Choroid plexus epithelial cell (primary cell): ENCODE measurements at regions not wholly inside any gene's neighbourhood (a gene's known extent, or its start where the extent isn't known, plus 50 kb on each side); places are given as distances from the start of the nearest gene placed in this dataset.
"Not testable (repeated sequence)": the region's sequence is repeated elsewhere in the genome, so short reads cannot be mapped to it uniquely, and the experiment has no call there.

Experiments used
- DNase-seq: peaks from one replicate; pipeline ENCODE4 v3.0.0-alpha.2; 2010; ENCODE audit warnings: low read depth
- H3K4me3 ChIP-seq: 2 replicates; pipeline ENCODE4 v1.5.1; 2011; ENCODE audit warnings: low read depth, mild to moderate bottlenecking, control low read depth, low read length, moderate library complexity
- CTCF ChIP-seq: conservative IDR thresholded peaks from 2 replicates; pipeline ENCODE4 v1.5.1; 2011; ENCODE audit warnings: low read depth, mild to moderate bottlenecking, control low read depth, inconsistent platforms, low read length, moderate library complexity

DNA sequence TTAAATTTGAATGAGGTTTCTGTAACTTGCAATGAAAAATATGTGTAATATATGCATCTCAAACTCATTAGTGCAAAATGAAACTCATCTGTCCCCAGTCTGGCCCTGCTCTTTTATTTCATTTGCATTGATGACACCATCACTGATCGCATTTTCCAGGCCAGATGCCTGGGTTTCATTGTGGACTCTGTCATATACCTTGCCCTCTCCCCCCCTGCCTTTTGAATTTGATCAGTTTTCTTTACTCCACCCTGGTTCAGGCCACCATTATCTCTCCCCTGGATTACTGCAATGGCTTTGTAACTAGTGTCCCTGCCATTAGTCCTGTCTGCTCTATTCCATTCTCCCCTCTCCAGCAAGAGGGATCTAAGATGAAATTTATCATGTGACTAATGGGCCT is 360.6 kb upstream of the C11orf87 start:
- TF ChIP-seq CTCF: no peak
- DNase-seq: no peak
- H3K4me3 ChIP-seq: no peak overlapping the region

DNA sequence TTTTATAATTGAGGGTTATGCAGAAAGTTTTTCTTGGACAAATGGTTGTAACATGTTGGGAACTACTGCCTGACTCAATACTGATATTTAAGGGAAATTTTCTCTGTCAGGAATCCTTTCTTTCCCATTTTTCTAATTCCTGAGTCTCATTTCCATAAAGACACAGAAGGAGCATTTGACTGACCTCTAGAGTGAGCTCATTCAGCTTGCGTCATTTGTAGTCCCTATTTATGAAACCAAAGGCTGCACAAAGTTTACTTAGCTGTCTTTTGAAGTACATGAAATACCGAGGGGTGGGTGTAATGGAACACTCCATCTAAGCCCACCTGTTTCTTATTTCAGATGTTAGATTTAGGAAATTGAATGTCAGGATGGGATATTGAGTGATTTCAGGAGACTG is 359.5 kb upstream of the C11orf87 start:
- no peak for TF ChIP-seq CTCF
- peak; percentile 81 for DNase-seq
- H3K4me3 ChIP-seq: no peak overlapping the region

GRCh38 chr11:109062871-109063270 is 359.1 kb upstream of the C11orf87 start:
- no peak overlapping the region for H3K4me3 ChIP-seq
- TF ChIP-seq CTCF: no peak
- no peak for DNase-seq

DNA sequence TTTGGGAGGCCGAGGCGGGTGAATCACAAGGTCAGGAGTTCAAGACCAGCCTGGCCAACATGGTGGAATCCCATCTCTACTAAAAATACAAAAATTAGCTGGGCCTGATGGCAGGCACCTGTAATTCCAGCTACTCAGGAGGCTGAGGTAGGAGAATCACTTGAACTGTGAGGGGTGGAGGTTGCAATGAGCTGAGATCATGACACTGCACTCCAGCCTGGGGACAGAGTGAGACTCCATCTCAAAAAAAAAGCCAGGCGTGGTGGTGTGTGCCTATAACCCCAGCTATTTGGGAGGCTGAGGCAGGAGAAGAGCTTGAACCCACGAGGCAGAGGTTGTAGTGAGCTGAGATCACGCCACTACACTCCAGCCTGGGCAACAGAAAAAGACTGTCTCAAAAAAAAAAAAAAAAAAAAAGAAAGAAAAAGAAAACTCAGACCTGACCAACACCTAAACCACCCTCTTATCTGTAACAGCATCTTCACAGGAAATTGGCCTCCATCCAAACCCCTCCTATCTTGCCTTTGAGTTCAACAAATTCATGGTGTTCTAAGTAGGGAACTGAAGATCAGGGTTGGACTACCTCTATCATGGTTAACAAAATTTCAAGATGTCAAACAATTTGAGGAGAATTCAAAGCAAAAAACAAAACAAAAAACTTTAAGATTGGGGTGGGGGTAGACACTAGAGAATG is 357.2 kb upstream of the C11orf87 start:
- H3K4me3 ChIP-seq, DNase-seq: not testable (repeated sequence)

GRCh38 chr11:109071262-109071661 is 350.7 kb upstream of the C11orf87 start:
- no peak overlapping the region for H3K4me3 ChIP-seq
- TF ChIP-seq CTCF: no peak
- no peak for DNase-seq

DNA sequence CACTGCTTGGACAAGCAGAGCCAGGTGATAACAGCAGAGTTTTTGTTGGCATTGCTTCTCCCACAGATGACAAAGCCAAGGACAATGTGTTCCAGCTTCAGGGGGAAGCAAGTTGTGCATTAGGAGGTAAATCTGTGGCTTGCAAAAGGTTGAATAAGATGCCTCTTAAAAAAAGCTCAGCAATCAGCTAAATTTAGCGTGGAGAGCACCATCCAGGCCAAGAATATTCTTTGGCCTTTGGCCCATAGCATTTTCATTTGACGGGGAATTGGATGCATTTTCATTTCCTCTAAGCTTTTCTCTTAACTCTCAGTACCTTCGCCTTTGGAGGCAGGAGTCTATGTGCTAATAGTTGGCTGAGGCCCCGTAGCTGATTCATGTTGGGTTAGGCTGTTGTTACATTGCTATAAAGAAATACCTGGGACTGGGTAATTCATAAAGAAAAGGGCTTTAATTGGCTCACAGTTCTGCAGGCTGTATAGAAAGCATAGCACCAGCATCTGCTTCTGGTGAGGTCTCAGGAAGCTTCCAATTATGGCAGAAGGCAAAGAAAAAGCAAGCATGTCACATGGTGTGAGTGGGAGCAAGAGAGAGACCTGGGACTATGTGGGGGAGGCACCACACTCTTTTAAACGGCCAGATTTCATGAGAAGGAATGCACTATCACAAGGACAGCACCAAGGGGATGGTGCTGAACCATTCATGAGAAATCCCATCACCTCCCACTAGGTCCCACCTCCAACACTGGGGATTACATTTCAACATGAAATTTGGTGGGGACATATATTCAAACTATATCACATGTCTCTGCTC is 350.1 kb upstream of the C11orf87 start:
- TF ChIP-seq CTCF: no peak
- DNase-seq: peak; percentile 86
- H3K4me3 ChIP-seq: no peak overlapping the region

GRCh38 chr11:109073032-109073822 is 348.8 kb upstream of the C11orf87 start:
- no peak for DNase-seq
- no peak for TF ChIP-seq CTCF
- H3K4me3 ChIP-seq: no peak overlapping the region
